ENCODE measurements at regions not wholly inside any gene's neighbourhood (a gene's known extent, or its start where the extent isn't known, plus 50 kb on each side); places are given as distances from the start of the nearest gene placed in this dataset.

- H3K36me3 ChIP-seq (ENCODE audit: control insufficient read depth, insufficient read depth, low read length) = no peaks in the 10 kb centered on the region
- H3K27me3 ChIP-seq (ENCODE audit: control insufficient read depth, insufficient read depth, low read length) = no peaks in the 10 kb centered on the region
- no peak for DNase-seq (ENCODE audit: low read depth)
- TF ChIP-seq CTCF (IDR thresholded peaks at IDR 0.05; ENCODE audit: insufficient read depth, low read length, severe bottlenecking) = no peak
- FAIRE-seq = no peak
- H3K4me3 ChIP-seq (ENCODE audit: low read depth, low read length) = no peak overlapping the region
Observed at GRCh38 chr4:166512267-166512666, 639.2 kb downstream of the TLL1 start.

GRCh38 chr4:166518315-166518714 lies 645.3 kb downstream of the TLL1 start:
- TF ChIP-seq CTCF (IDR thresholded peaks at IDR 0.05; ENCODE audit: insufficient read depth, low read length, severe bottlenecking) = no peak
- FAIRE-seq (no peak), DNase-seq (ENCODE audit: low read depth) (no peak)
- Histone ChIP-seq H3K4me3 (ENCODE audit: low read depth, low read length) (no peak overlapping the region), H3K27me3 (ENCODE audit: control insufficient read depth, insufficient read depth, low read length) (no peaks in the 10 kb centered on the region), H3K36me3 (ENCODE audit: control insufficient read depth, insufficient read depth, low read length) (no peaks in the 10 kb centered on the region)

GRCh38 chr4:166518776-166519175 lies 645.7 kb downstream of the TLL1 start:
- H3K27me3 ChIP-seq (ENCODE audit: control insufficient read depth, insufficient read depth, low read length) = no peaks in the 10 kb centered on the region
- DNase-seq (ENCODE audit: low read depth) = no peak
- FAIRE-seq = no peak
- no peaks in the 10 kb centered on the region for H3K36me3 ChIP-seq (ENCODE audit: control insufficient read depth, insufficient read depth, low read length)
- no peak for TF ChIP-seq CTCF (IDR thresholded peaks at IDR 0.05; ENCODE audit: insufficient read depth, low read length, severe bottlenecking)
- no peak overlapping the region for H3K4me3 ChIP-seq (ENCODE audit: low read depth, low read length)

GRCh38 chr4:166519774-166520173 lies 646.7 kb downstream of the TLL1 start:
- FAIRE-seq = no peak
- TF ChIP-seq CTCF (IDR thresholded peaks at IDR 0.05; ENCODE audit: insufficient read depth, low read length, severe bottlenecking) = no peak
- H3K27me3 ChIP-seq (ENCODE audit: control insufficient read depth, insufficient read depth, low read length) = no peaks in the 10 kb centered on the region
- H3K36me3 ChIP-seq (ENCODE audit: control insufficient read depth, insufficient read depth, low read length) = no peaks in the 10 kb centered on the region
- no peak overlapping the region for H3K4me3 ChIP-seq (ENCODE audit: low read depth, low read length)
- no peak for DNase-seq (ENCODE audit: low read depth)

GRCh38 chr4:166527500-166527899 lies 654.5 kb downstream of the TLL1 start:
- FAIRE-seq = no peak
- Histone ChIP-seq H3K4me3 (ENCODE audit: low read depth, low read length) (no peak overlapping the region), H3K27me3 (ENCODE audit: control insufficient read depth, insufficient read depth, low read length) (no peaks in the 10 kb centered on the region), H3K36me3 (ENCODE audit: control insufficient read depth, insufficient read depth, low read length) (no peaks in the 10 kb centered on the region)
- no peak for TF ChIP-seq CTCF (IDR thresholded peaks at IDR 0.05; ENCODE audit: insufficient read depth, low read length, severe bottlenecking)
- no peak for DNase-seq (ENCODE audit: low read depth)

- H3K27me3 ChIP-seq (ENCODE audit: control insufficient read depth, insufficient read depth, low read length) = no peaks in the 10 kb centered on the region
- no peak overlapping the region for H3K4me3 ChIP-seq (ENCODE audit: low read depth, low read length)
- FAIRE-seq (no peak), DNase-seq (ENCODE audit: low read depth) (no peak)
- no peak for TF ChIP-seq CTCF (IDR thresholded peaks at IDR 0.05; ENCODE audit: insufficient read depth, low read length, severe bottlenecking)
- H3K36me3 ChIP-seq (ENCODE audit: control insufficient read depth, insufficient read depth, low read length) = no peaks in the 10 kb centered on the region
Observed at GRCh38 chr4:166531703-166532102, 658.7 kb downstream of the TLL1 start.
